ENCODE measurements at regions not wholly inside any gene's neighbourhood (a gene's known extent, or its start where the extent isn't known, plus 50 kb on each side); places are given as distances from the start of the nearest gene placed in this dataset.

DNA sequence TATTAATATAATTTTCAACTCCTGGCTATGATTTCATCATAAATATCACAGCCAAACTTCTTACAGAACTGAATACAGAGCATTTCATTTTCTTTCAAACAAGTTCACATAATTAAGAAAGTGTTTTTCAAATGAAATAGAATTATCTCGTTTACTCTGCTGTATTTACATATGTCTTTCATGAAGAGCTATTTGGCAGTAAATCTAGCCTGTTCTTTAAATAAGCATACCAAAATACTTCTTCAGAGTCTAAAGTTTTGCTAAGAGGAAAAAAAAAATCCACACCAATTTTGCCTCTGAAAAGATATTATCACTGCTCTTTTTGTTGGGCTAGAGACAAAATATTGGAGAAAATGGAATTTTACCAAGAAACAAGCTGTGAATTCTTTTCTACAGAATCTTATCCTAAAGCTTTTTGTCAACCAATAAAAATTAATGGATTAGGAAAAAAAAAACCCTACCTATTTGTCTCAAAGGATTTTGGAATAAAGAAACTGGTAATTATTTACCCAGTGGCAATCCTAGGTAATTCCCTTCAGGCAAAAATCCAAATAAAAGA lies 287.9 kb upstream of the NR3C2 start:
- TF ChIP-seq TAF1 (IDR thresholded peaks at IDR 0.05; ENCODE audit: low read depth, low read length) (no peak), POU2F2 (IDR thresholded peaks at IDR 0.05; ENCODE audit: low read depth, low read length) (no peak), POLR2AphosphoS5 (IDR thresholded peaks at IDR 0.05; ENCODE audit: low read depth, low read length) (no peak), POLR2A (IDR thresholded peaks at IDR 0.05; ENCODE audit: low read depth, low read length) (no peak), PAX5 (IDR thresholded peaks at IDR 0.05; ENCODE audit: insufficient read depth, low read length, severe bottlenecking) (no peak), SPI1 (IDR thresholded peaks at IDR 0.05; ENCODE audit: low read depth, low read length) (no peak)
- DNase-seq (ENCODE audit: insufficient read length, low spot score) (no peak), FAIRE-seq (no peak)

GRCh38 chr4:148717988-148718387 lies 275.8 kb upstream of the NR3C2 start:
- no peak for TF ChIP-seq TAF1 (IDR thresholded peaks at IDR 0.05; ENCODE audit: low read depth, low read length)
- FAIRE-seq = no peak

DNA sequence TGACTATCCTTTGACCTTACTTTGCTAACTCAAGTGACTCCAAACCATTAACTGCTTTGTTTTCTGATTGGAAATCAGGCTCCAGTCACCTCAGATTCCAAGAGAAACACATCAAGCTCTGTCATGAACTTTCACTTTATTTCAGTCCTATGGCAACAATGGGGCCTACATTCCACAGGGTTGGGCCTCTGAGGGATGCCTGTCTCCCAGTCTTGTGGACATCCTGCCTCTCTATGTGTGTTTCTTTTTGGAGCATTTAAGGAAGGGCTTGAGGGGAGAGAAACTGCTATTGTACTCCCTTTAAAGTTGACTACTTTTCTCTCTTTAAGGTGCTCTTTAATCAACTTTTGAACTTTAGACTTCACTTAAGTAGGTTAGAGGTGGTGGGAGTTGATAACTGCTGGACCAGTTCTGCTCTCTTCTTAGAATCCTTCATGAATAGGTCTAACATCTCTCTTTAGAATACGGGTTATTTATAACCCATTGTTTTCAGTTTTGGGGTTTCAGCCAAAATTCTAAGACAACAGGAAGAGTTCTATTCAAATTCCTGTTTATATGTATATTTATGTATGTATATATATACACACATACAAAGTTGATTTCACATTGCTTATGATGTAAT lies 274.3 kb upstream of the NR3C2 start:
- no peak for TF ChIP-seq PAX5 (IDR thresholded peaks at IDR 0.05; ENCODE audit: insufficient read depth, low read length, severe bottlenecking)
- TF ChIP-seq SPI1 (IDR thresholded peaks at IDR 0.05; ENCODE audit: low read depth, low read length) = no peak
- TF ChIP-seq POLR2A (IDR thresholded peaks at IDR 0.05; ENCODE audit: low read depth, low read length) = no peak
- TF ChIP-seq POLR2AphosphoS5 (IDR thresholded peaks at IDR 0.05; ENCODE audit: low read depth, low read length) = no peak
- no peak for TF ChIP-seq TAF1 (IDR thresholded peaks at IDR 0.05; ENCODE audit: low read depth, low read length)
- no peak for TF ChIP-seq POU2F2 (IDR thresholded peaks at IDR 0.05; ENCODE audit: low read depth, low read length)
- FAIRE-seq = no peak
- no peak for DNase-seq (ENCODE audit: insufficient read length, low spot score)

More at GRCh38 chr4:148717988-148718387, 275.8 kb upstream of the NR3C2 start:
- no peak for DNase-seq (ENCODE audit: insufficient read length, low spot score)

- no peak for FAIRE-seq
- no peak for DNase-seq (ENCODE audit: insufficient read length, low spot score)
- TF ChIP-seq POLR2A (IDR thresholded peaks at IDR 0.05; ENCODE audit: low read depth, low read length) (no peak), POLR2AphosphoS5 (IDR thresholded peaks at IDR 0.05; ENCODE audit: low read depth, low read length) (no peak), TAF1 (IDR thresholded peaks at IDR 0.05; ENCODE audit: low read depth, low read length) (no peak), SPI1 (IDR thresholded peaks at IDR 0.05; ENCODE audit: low read depth, low read length) (no peak), POU2F2 (IDR thresholded peaks at IDR 0.05; ENCODE audit: low read depth, low read length) (no peak), PAX5 (IDR thresholded peaks at IDR 0.05; ENCODE audit: insufficient read depth, low read length, severe bottlenecking) (no peak)
Observed at GRCh38 chr4:148704291-148704690, 262.1 kb upstream of the NR3C2 start.

DNA sequence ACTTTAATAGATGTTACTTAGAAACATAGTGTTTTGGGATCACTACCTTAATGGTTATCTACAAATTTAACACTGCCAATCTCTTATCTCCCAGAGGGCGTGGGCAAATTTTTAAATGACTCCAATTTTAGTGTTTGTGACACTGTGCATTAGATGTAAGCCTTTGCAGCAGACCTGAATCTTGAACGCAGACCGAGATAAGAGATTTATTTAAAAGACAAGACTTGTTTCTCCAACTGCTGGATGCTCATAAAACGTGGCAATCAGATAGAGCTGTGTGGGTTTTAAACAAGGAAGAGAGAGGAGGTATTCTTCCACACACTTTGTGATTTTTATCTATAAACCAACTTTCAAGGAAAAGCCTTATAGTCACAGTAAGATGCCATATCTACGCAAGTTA lies 252.5 kb upstream of the NR3C2 start:
- FAIRE-seq = no peak
- no peak for DNase-seq (ENCODE audit: insufficient read length, low spot score)
- TF ChIP-seq POU2F2 (IDR thresholded peaks at IDR 0.05; ENCODE audit: low read depth, low read length) (no peak), POLR2A (IDR thresholded peaks at IDR 0.05; ENCODE audit: low read depth, low read length) (no peak), SPI1 (IDR thresholded peaks at IDR 0.05; ENCODE audit: low read depth, low read length) (no peak), POLR2AphosphoS5 (IDR thresholded peaks at IDR 0.05; ENCODE audit: low read depth, low read length) (no peak), PAX5 (IDR thresholded peaks at IDR 0.05; ENCODE audit: insufficient read depth, low read length, severe bottlenecking) (no peak), TAF1 (IDR thresholded peaks at IDR 0.05; ENCODE audit: low read depth, low read length) (no peak)

DNA sequence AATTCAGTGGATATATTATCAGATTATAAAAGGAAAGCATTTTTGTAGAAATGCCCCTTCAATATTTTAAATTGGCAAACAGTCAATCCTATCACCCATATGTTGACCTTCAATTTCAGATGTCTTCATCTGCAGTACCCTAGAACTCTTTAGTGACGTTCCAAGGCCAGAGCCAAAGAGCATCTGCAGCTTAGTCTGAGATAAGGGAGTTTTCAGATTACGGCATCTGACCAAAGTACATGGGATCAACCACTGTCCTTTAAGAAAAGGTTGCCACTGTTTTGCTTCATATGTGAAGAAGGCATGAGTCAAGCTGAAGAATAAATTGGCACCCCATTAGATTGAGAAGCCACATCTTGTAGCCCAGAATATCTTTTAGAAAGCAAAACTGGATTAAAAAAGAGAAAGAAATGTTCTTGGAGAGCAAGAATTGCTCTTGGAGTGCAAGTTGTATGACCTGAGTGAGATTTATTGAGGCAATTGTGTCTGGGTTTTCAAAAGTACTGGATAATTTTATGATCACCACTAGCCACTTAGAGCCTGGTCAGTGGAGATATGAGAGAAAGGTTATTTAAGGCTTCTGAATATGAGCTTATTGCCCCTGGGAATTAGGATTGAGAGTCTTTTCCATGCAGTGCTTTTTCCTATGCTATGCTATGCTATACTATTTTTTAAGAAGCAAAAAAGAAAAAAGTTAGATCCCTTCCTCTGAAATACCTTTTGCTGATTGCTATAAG lies 251.9 kb upstream of the NR3C2 start:
- TF ChIP-seq TAF1 (IDR thresholded peaks at IDR 0.05; ENCODE audit: low read depth, low read length) = no peak
- no peak for TF ChIP-seq POLR2AphosphoS5 (IDR thresholded peaks at IDR 0.05; ENCODE audit: low read depth, low read length)
- TF ChIP-seq POU2F2 (IDR thresholded peaks at IDR 0.05; ENCODE audit: low read depth, low read length) = no peak
- no peak for TF ChIP-seq SPI1 (IDR thresholded peaks at IDR 0.05; ENCODE audit: low read depth, low read length)
- no peak for TF ChIP-seq POLR2A (IDR thresholded peaks at IDR 0.05; ENCODE audit: low read depth, low read length)
- no peak for TF ChIP-seq PAX5 (IDR thresholded peaks at IDR 0.05; ENCODE audit: insufficient read depth, low read length, severe bottlenecking)
- DNase-seq (ENCODE audit: insufficient read length, low spot score) (no peak), FAIRE-seq (no peak)

- FAIRE-seq = no peak
- DNase-seq (ENCODE audit: insufficient read length, low spot score) = no peak
- TF ChIP-seq SPI1 (IDR thresholded peaks at IDR 0.05; ENCODE audit: low read depth, low read length) (no peak), PAX5 (IDR thresholded peaks at IDR 0.05; ENCODE audit: insufficient read depth, low read length, severe bottlenecking) (no peak), POLR2AphosphoS5 (IDR thresholded peaks at IDR 0.05; ENCODE audit: low read depth, low read length) (no peak)
Observed at GRCh38 chr4:148692242-148692641, 250.0 kb upstream of the NR3C2 start.

GRCh38 chr4:148686449-148686848 lies 244.2 kb upstream of the NR3C2 start:
- no peak for FAIRE-seq
- TF ChIP-seq TAF1 (IDR thresholded peaks at IDR 0.05; ENCODE audit: low read depth, low read length) = no peak
- TF ChIP-seq SPI1 (IDR thresholded peaks at IDR 0.05; ENCODE audit: low read depth, low read length) = no peak
- no peak for TF ChIP-seq POLR2A (IDR thresholded peaks at IDR 0.05; ENCODE audit: low read depth, low read length)
- TF ChIP-seq POLR2AphosphoS5 (IDR thresholded peaks at IDR 0.05; ENCODE audit: low read depth, low read length) = no peak
- no peak for DNase-seq (ENCODE audit: insufficient read length, low spot score)

DNA sequence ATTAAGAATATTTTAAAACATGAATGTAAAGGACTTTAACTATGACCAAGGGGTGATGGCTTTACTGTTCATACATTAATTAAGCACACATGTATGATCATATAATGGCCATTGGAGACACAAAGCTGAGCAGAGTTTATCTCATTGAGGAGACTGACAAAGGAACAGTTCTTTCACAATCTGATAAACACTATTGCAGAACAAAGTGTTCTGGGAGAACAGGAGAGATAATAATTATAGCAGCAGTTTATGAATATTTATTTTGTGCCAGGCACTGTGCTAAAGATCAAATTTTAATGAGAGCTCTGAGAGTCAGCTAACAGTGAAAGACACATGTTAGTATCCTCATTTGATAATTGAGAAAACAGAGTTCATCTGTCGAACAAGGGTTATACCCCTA lies 242.4 kb upstream of the NR3C2 start:
- FAIRE-seq (no peak), DNase-seq (ENCODE audit: insufficient read length, low spot score) (no peak)
- TF ChIP-seq POU2F2 (IDR thresholded peaks at IDR 0.05; ENCODE audit: low read depth, low read length) (no peak), POLR2AphosphoS5 (IDR thresholded peaks at IDR 0.05; ENCODE audit: low read depth, low read length) (no peak), POLR2A (IDR thresholded peaks at IDR 0.05; ENCODE audit: low read depth, low read length) (no peak), PAX5 (IDR thresholded peaks at IDR 0.05; ENCODE audit: insufficient read depth, low read length, severe bottlenecking) (no peak), SPI1 (IDR thresholded peaks at IDR 0.05; ENCODE audit: low read depth, low read length) (no peak), TAF1 (IDR thresholded peaks at IDR 0.05; ENCODE audit: low read depth, low read length) (no peak)

- TF ChIP-seq TAF1 (IDR thresholded peaks at IDR 0.05; ENCODE audit: low read depth, low read length) = no peak
- TF ChIP-seq SPI1 (IDR thresholded peaks at IDR 0.05; ENCODE audit: low read depth, low read length) = no peak
- TF ChIP-seq POU2F2 (IDR thresholded peaks at IDR 0.05; ENCODE audit: low read depth, low read length) = no peak
- no peak for DNase-seq (ENCODE audit: insufficient read length, low spot score)
- no peak for FAIRE-seq
Observed at GRCh38 chr4:148680884-148681283, 238.7 kb upstream of the NR3C2 start.
